Neural crest cell (in vitro differentiated cells): ENCODE measurements at regions not wholly inside any gene's neighbourhood (a gene's known extent, or its start where the extent isn't known, plus 50 kb on each side); places are given as distances from the start of the nearest gene placed in this dataset.

Source experiments
- DNase-seq: peaks from one replicate; pipeline ENCODE4 v3.0.0; 2021; ENCODE audit warnings: low read depth, mixed read lengths, low spot score
- H3K27ac Mint-ChIP-seq: one replicate; pipeline ENCODE4 v1.8.0; 2021; ENCODE audit warnings: mild to moderate bottlenecking, mixed read lengths; ENCODE audit not compliant: unreplicated experiment
- H3K27me3 Mint-ChIP-seq: 2 replicates; pipeline ENCODE4 v1.8.0; 2021; ENCODE audit warnings: low read depth, mild to moderate bottlenecking, mixed read lengths
- H3K36me3 Mint-ChIP-seq: 2 replicates; pipeline ENCODE4 v1.8.0; 2021; ENCODE audit warnings: low read depth, mild to moderate bottlenecking, mixed read lengths
- H3K4me1 Mint-ChIP-seq: 2 replicates; pipeline ENCODE4 v1.8.0; 2021; ENCODE audit warnings: mixed read lengths
- H3K4me3 Mint-ChIP-seq: one replicate; pipeline ENCODE4 v1.8.0; 2021; ENCODE audit warnings: mild to moderate bottlenecking, mixed read lengths
- H3K9me3 Mint-ChIP-seq: 2 replicates; pipeline ENCODE4 v1.8.0; 2021; ENCODE audit warnings: mixed read lengths
- CTCF ChIP-seq: fragments of 200-600 bp; sonication (generic); conservative IDR thresholded peaks from 2 replicates; pipeline ENCODE4 v1.5.0; 2021; ENCODE audit warnings: antibody characterized with exemption, mild to moderate bottlenecking

DNA sequence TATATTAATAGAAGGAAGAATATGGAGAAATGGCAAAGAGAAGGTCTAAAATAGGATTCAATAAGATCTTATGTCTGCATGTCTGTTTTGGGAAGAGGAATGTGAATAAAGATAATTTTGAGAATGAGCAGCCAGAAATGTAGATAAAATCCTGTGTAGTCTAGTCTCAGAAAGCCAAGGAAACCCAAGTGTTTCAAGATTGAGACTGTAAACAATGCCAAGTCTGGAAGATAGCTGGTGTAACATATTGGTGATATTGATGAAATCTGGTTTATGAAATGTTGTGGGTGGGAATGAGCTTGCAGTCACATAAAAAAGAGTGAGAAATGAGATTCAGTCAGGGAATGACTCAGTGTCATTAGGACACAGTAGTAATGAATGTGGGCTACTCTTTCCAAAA lies 1180.3 kb upstream of the PCDH20 start:
- Mint-ChIP-seq H3K27ac (peak overlapping the region; percentile 0), H3K27me3 (no peaks in the 10 kb centered on the region), H3K9me3 (no peaks in the 10 kb centered on the region), H3K4me3 (no peak overlapping the region), H3K36me3 (no peaks in the 10 kb centered on the region), H3K4me1 (no peaks in the 10 kb centered on the region)
- no peak for DNase-seq
- TF ChIP-seq CTCF, result no peak

DNA sequence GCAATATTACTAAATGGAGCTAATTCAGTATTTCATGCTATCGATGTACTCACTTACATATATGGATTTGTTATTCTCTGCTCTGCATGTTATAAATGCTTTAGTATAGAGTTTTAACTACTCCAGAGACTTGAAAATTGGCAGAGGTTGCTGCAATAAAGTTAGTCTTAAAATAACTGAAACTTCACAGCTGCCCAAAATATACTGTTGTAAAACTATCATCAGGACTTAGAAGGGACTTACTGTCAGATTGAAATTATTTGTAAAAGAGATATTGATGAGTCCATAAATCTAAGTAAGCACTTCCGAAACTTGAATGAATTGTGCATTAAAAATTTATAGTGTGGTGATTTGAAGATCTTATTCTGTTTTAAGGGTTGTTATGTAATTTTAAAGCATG lies 1178.2 kb upstream of the PCDH20 start:
- Mint-ChIP-seq H3K4me1 (no peaks in the 10 kb centered on the region), H3K9me3 (no peaks in the 10 kb centered on the region), H3K36me3 (no peaks in the 10 kb centered on the region), H3K27ac (no peak overlapping the region), H3K27me3 (no peaks in the 10 kb centered on the region), H3K4me3 (no peak overlapping the region)
- no peak for TF ChIP-seq CTCF
- no peak for DNase-seq

DNA sequence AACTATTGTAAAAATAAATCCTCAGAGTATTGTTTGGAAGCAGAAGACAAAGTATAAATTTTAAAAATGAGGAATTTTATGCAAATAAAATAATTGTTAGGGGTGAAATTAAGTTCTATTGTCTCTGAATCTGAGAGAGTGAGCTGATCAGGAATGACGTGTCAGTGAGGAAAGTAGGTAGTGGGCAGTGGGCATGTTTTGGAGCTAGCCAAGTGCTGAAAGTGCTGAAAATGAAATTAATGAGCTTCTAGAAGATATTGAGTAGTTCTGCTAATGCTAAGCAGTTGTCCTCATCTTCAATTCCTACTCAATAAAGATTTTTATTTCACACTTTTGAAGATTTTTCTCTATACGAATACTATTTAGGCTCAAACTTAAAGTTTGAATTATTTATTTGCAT lies 1167.8 kb upstream of the PCDH20 start:
- Mint-ChIP-seq H3K4me3 (no peak overlapping the region), H3K9me3 (no peaks in the 10 kb centered on the region), H3K4me1 (no peaks in the 10 kb centered on the region), H3K27ac (no peak overlapping the region), H3K27me3 (no peaks in the 10 kb centered on the region), H3K36me3 (no peaks in the 10 kb centered on the region)
- no peak for TF ChIP-seq CTCF
- DNase-seq, result no peak

GRCh38 chr13:62578402-62578801 lies 1162.8 kb upstream of the PCDH20 start:
- H3K9me3 Mint-ChIP-seq, result no peaks in the 10 kb centered on the region
- TF ChIP-seq CTCF, result no peak
- no peaks in the 10 kb centered on the region for H3K4me1 Mint-ChIP-seq
- H3K4me3 Mint-ChIP-seq, result no peak overlapping the region
- H3K27me3 Mint-ChIP-seq, result no peaks in the 10 kb centered on the region
- no peaks in the 10 kb centered on the region for H3K36me3 Mint-ChIP-seq
- DNase-seq, result no peak
- no peak overlapping the region for H3K27ac Mint-ChIP-seq

- H3K4me1 Mint-ChIP-seq, result no peaks in the 10 kb centered on the region
- no peak overlapping the region for H3K4me3 Mint-ChIP-seq
- H3K27me3 Mint-ChIP-seq, result no peaks in the 10 kb centered on the region
- no peaks in the 10 kb centered on the region for H3K36me3 Mint-ChIP-seq
- H3K9me3 Mint-ChIP-seq, result no peaks in the 10 kb centered on the region
- TF ChIP-seq CTCF, result no peak
- no peak for DNase-seq
- H3K27ac Mint-ChIP-seq, result no peak overlapping the region
Observed at GRCh38 chr13:62564770-62565169, 1149.1 kb upstream of the PCDH20 start.

GRCh38 chr13:62563251-62563650 lies 1147.6 kb upstream of the PCDH20 start:
- Mint-ChIP-seq H3K4me1 (peaks cover under 1% of the 10 kb centered on the region), H3K27ac (no peak overlapping the region), H3K36me3 (no peaks in the 10 kb centered on the region), H3K27me3 (no peaks in the 10 kb centered on the region), H3K9me3 (no peaks in the 10 kb centered on the region), H3K4me3 (no peak overlapping the region)
- DNase-seq, result no peak
- no peak for TF ChIP-seq CTCF
